DND-41 (cell line): ENCODE measurements at regions not wholly inside any gene's neighbourhood (a gene's known extent, or its start where the extent isn't known, plus 50 kb on each side); places are given as distances from the start of the nearest gene placed in this dataset.

Experiments used
- CTCF ChIP-seq: IDR thresholded peaks from 2 replicates; pipeline ENCODE4 v1.5.1; 2012; ENCODE audit warnings: borderline replicate concordance, low read length, moderate library complexity, mild to moderate bottlenecking; ENCODE audit not compliant: poor library complexity, severe bottlenecking; ENCODE audit errors: extremely low read depth
- EZH2 ChIP-seq: IDR thresholded peaks from 3 replicates; pipeline ENCODE4 v1.6.1; 2012; ENCODE audit warnings: borderline replicate concordance, low read depth, mild to moderate bottlenecking, moderate library complexity, low read length, inconsistent platforms; ENCODE audit not compliant: severe bottlenecking

GRCh38 chr10:88041243-88042159, 178.1 kb downstream of the PTEN start:
- TF ChIP-seq CTCF: no peak
- TF ChIP-seq EZH2: no peak
